NCI-H128 (cell line): ENCODE measurements at regions not wholly inside any gene's neighbourhood (a gene's known extent, or its start where the extent isn't known, plus 50 kb on each side); places are given as distances from the start of the nearest gene placed in this dataset.
"Not testable (repeated sequence)": the region's sequence is repeated elsewhere in the genome, so short reads cannot be mapped to it uniquely, and the experiment has no call there.

Experiments used
- DNase-seq: peaks from one replicate; lab custom pipeline; 2025; ENCODE audit not compliant: unreplicated experiment; lab: John Stamatoyannopoulos, UW

- no peak for DNase-seq
Observed at GRCh38 chr2:184304006-184304405, 294.3 kb upstream of the ZNF804A start.

- no peak for DNase-seq
Observed at GRCh38 chr2:184305105-184305504, 293.2 kb upstream of the ZNF804A start.

GRCh38 chr2:184308706-184309105 lies 289.6 kb upstream of the ZNF804A start:
- no peak for DNase-seq

- DNase-seq: no peak
Observed at GRCh38 chr2:184312970-184313369, 285.4 kb upstream of the ZNF804A start.

- DNase-seq: no peak
Observed at GRCh38 chr2:184314829-184315228, 283.5 kb upstream of the ZNF804A start.

- DNase-seq: no peak
Observed at GRCh38 chr2:184316921-184317320, 281.4 kb upstream of the ZNF804A start.

- DNase-seq: no peak
Observed at GRCh38 chr2:184322615-184323014, 275.7 kb upstream of the ZNF804A start.

- no peak for DNase-seq
Observed at GRCh38 chr2:184326066-184326465, 272.3 kb upstream of the ZNF804A start.

- not testable (repeated sequence) for DNase-seq
Observed at GRCh38 chr2:184327805-184328204, 270.5 kb upstream of the ZNF804A start.

GRCh38 chr2:184330561-184330960 lies 267.8 kb upstream of the ZNF804A start:
- DNase-seq: not testable (repeated sequence)

- DNase-seq: no peak
Observed at GRCh38 chr2:184336688-184337087, 261.6 kb upstream of the ZNF804A start.

GRCh38 chr2:184338771-184339170 lies 259.6 kb upstream of the ZNF804A start:
- no peak for DNase-seq

GRCh38 chr2:184339966-184340365 lies 258.4 kb upstream of the ZNF804A start:
- DNase-seq: no peak

GRCh38 chr2:184346338-184346862 lies 251.9 kb upstream of the ZNF804A start:
- DNase-seq: no peak

- DNase-seq: no peak
Observed at GRCh38 chr2:184351126-184351525, 247.2 kb upstream of the ZNF804A start.

GRCh38 chr2:184357033-184357432 lies 241.3 kb upstream of the ZNF804A start:
- no peak for DNase-seq

GRCh38 chr2:184359379-184359778 lies 238.9 kb upstream of the ZNF804A start:
- no peak for DNase-seq

GRCh38 chr2:184363213-184363612 lies 235.1 kb upstream of the ZNF804A start:
- DNase-seq: no peak

- DNase-seq: no peak
Observed at GRCh38 chr2:184367211-184367610, 231.1 kb upstream of the ZNF804A start.

- no peak for DNase-seq
Observed at GRCh38 chr2:184369307-184369706, 229.0 kb upstream of the ZNF804A start.

- no peak for DNase-seq
Observed at GRCh38 chr2:184370954-184371353, 227.4 kb upstream of the ZNF804A start.

GRCh38 chr2:184371641-184372040 lies 226.7 kb upstream of the ZNF804A start:
- no peak for DNase-seq

GRCh38 chr2:184372484-184372883 lies 225.8 kb upstream of the ZNF804A start:
- no peak for DNase-seq

GRCh38 chr2:184394642-184395041 lies 203.7 kb upstream of the ZNF804A start:
- DNase-seq: no peak
